ENCODE measurements at regions not wholly inside any gene's neighbourhood (a gene's known extent, or its start where the extent isn't known, plus 50 kb on each side); places are given as distances from the start of the nearest gene placed in this dataset.

DNA sequence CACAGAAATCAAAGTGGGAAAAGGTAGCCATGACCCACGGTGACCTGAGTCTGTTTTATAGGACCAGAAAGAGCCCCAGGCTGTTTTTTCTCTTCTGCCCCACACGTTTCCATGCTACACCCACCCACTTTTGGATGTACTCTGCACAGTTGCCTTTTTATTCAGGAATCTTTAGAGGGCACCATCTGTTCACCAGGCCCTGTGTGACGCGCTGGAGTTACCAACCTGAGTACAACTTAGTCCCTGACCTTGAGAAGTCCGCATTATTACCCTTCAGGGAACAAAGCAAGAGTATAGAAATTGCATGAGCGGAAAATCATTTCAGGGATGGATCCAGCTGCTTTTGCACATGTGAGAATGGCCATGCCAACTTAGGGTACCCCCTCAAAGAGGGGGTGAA is 207.8 kb upstream of the GATB start:
- TF ChIP-seq, protein P1, sequence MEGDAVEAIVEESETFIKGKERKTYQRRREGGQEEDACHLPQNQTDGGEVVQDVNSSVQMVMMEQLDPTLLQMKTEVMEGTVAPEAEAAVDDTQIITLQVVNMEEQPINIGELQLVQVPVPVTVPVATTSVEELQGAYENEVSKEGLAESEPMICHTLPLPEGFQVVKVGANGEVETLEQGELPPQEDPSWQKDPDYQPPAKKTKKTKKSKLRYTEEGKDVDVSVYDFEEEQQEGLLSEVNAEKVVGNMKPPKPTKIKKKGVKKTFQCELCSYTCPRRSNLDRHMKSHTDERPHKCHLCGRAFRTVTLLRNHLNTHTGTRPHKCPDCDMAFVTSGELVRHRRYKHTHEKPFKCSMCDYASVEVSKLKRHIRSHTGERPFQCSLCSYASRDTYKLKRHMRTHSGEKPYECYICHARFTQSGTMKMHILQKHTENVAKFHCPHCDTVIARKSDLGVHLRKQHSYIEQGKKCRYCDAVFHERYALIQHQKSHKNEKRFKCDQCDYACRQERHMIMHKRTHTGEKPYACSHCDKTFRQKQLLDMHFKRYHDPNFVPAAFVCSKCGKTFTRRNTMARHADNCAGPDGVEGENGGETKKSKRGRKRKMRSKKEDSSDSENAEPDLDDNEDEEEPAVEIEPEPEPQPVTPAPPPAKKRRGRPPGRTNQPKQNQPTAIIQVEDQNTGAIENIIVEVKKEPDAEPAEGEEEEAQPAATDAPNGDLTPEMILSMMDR (IDR thresholded peaks at IDR 0.05) = no peak
- no peak for TF ChIP-seq POLR2A (IDR thresholded peaks at IDR 0.05)
- no peak for TF ChIP-seq POLR2AphosphoS5 (IDR thresholded peaks at IDR 0.05)
